ENCODE measurements at regions not wholly inside any gene's neighbourhood (a gene's known extent, or its start where the extent isn't known, plus 50 kb on each side); places are given as distances from the start of the nearest gene placed in this dataset.

GRCh38 chr2:20526708-20527107, 79.8 kb downstream of the RHOB start:
- TF ChIP-seq CTCF (IDR thresholded peaks at IDR 0.05) (no peak), POLR2A (IDR thresholded peaks at IDR 0.05) (no peak)
